ENCODE measurements at regions not wholly inside any gene's neighbourhood (a gene's known extent, or its start where the extent isn't known, plus 50 kb on each side); places are given as distances from the start of the nearest gene placed in this dataset.

DNA sequence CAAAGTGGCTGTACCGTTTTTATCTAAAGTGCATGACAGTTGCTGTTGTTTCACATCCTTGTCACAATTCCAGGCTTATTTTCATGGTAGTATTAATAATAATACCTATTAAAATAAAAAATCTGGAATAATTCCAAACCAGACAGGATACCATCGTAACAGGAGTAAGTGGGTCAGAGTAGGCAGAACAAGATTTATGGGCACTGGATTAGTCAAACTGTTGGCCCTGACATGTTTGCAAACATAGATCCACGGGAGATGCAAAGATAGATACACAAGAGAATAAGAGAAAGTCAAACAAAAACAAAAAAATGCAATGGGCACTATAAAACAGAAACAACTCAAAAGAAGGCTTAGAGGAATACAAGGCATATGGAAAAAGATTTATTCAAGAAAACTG is 449.5 kb upstream of the HS3ST1 start:
- peaks cover 2 to 17% (median 9%) of the 10 kb centered on the region in 7 donors for H3K9me3 Mint-ChIP-seq
- no peaks in the 10 kb centered on the region for H3K36me3 Mint-ChIP-seq
- no peak for DNase-seq
- H3K27ac ChIP-seq (ENCODE audit: low read depth in 1 of 2, low read length in 2 of 2): no peak overlapping the region
- H3K27me3 Mint-ChIP-seq (ENCODE audit: low read depth in 3 of 3): no peaks in the 10 kb centered on the region
- no peak overlapping the region for H3K27ac Mint-ChIP-seq
- no peaks in the 10 kb centered on the region for H4K20me1 ChIP-seq (ENCODE audit: insufficient read depth, low read length)
- no peaks in the 10 kb centered on the region for H3K27me3 ChIP-seq (ENCODE audit: control insufficient read depth in 2 of 2, insufficient read depth in 2 of 2, low read length in 2 of 2)
- no peak for TF ChIP-seq CTCF (IDR thresholded peaks at IDR 0.05)
- H2AFZ ChIP-seq (ENCODE audit: insufficient read depth, low read depth, low read length, poor library complexity, severe bottlenecking): no peak overlapping the region
- intact Hi-C loops (cut with micrococcal nuclease): no loop called here
- H3K4me3 Mint-ChIP-seq: no peak overlapping the region
- no peak overlapping the region for H3K9ac ChIP-seq (ENCODE audit: insufficient read depth, low read length, poor library complexity, severe bottlenecking)
- H3K4me3 ChIP-seq (replicated peaks in 1 of 3; ENCODE audit: low read depth in 2 of 3, low read length in 3 of 3): no peak overlapping the region
- no CpG with 5 or more reads among the region's 3 CpGs for WGBS (ENCODE audit: insufficient coverage)
- H3K79me2 ChIP-seq (ENCODE audit: insufficient read depth, low read length): no peaks in the 10 kb centered on the region
- peaks cover 3% of the 10 kb centered on the region for H3K4me1 Mint-ChIP-seq
- H3K4me1 ChIP-seq (ENCODE audit: control insufficient read depth in 1 of 2, insufficient read depth in 2 of 2, low read length in 2 of 2): no peaks in the 10 kb centered on the region
- H3K4me2 ChIP-seq (replicated peaks; ENCODE audit: extremely low read depth, low read length, poor library complexity, severe bottlenecking): no peak overlapping the region
- no peaks in the 10 kb centered on the region for H3K36me3 ChIP-seq (replicated peaks in 1 of 2; ENCODE audit: control insufficient read depth in 1 of 2, insufficient read depth in 2 of 2, low read length in 2 of 2)
- peaks cover 8 to 10% of the 10 kb centered on the region in 2 donors for H3K9me3 ChIP-seq (replicated peaks in 1 of 2; ENCODE audit: control insufficient read depth in 1 of 2, insufficient read depth in 1 of 2, low read length in 2 of 2)

DNA sequence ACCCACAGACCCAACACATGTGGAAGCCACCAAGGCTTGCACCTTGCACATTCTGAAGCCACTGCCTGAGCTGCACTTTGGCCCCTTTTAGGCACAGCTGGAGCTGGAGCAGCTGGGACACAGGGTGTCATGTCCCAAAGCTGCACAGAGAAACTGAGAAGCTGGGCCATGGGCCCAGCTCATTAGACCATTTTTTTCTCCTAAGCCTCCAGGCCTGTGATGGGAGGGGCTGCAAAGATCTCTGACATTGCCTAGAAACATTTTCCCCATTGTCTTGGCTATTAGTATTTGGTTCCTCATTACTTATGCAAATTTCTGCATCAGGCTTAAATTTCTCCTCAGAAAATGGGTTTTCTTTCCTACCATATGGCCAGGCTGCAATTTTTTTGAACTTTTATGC is 447.4 kb upstream of the HS3ST1 start:
- no peak overlapping the region for H3K4me3 ChIP-seq (replicated peaks in 1 of 3; ENCODE audit: low read depth in 2 of 3, low read length in 3 of 3)
- H3K4me3 Mint-ChIP-seq: no peak overlapping the region

More for the DNA sequence above, 447.4 kb upstream of the HS3ST1 start:
- peaks cover 2 to 17% (median 9%) of the 10 kb centered on the region in 7 donors for H3K9me3 Mint-ChIP-seq
- Histone ChIP-seq H3K36me3 (replicated peaks in 1 of 2; ENCODE audit: control insufficient read depth in 1 of 2, insufficient read depth in 2 of 2, low read length in 2 of 2) (no peaks in the 10 kb centered on the region), H3K9me3 (replicated peaks in 1 of 2; ENCODE audit: control insufficient read depth in 1 of 2, insufficient read depth in 1 of 2, low read length in 2 of 2) (peaks cover 8 to 10% of the 10 kb centered on the region in 2 donors), H3K4me2 (replicated peaks; ENCODE audit: extremely low read depth, low read length, poor library complexity, severe bottlenecking) (no peak overlapping the region), H3K79me2 (ENCODE audit: insufficient read depth, low read length) (no peaks in the 10 kb centered on the region), H3K27me3 (ENCODE audit: control insufficient read depth in 2 of 2, insufficient read depth in 2 of 2, low read length in 2 of 2) (no peaks in the 10 kb centered on the region), H2AFZ (ENCODE audit: insufficient read depth, low read depth, low read length, poor library complexity, severe bottlenecking) (no peak overlapping the region), H3K9ac (ENCODE audit: insufficient read depth, low read length, poor library complexity, severe bottlenecking) (no peak overlapping the region), H3K4me1 (ENCODE audit: control insufficient read depth in 1 of 2, insufficient read depth in 2 of 2, low read length in 2 of 2) (no peaks in the 10 kb centered on the region), H3K27ac (ENCODE audit: low read depth in 1 of 2, low read length in 2 of 2) (no peak overlapping the region), H4K20me1 (ENCODE audit: insufficient read depth, low read length) (no peaks in the 10 kb centered on the region)
- DNase-seq: no peak
- no peak overlapping the region for H3K27ac Mint-ChIP-seq
- peaks cover 0 to 2% (median 0%) of the 10 kb centered on the region in 3 donors for H3K27me3 Mint-ChIP-seq (ENCODE audit: low read depth in 3 of 3)
- no peaks in the 10 kb centered on the region for H3K36me3 Mint-ChIP-seq
- peaks cover 3% of the 10 kb centered on the region for H3K4me1 Mint-ChIP-seq
- intact Hi-C loops (cut with micrococcal nuclease): no loop called here
- TF ChIP-seq CTCF (IDR thresholded peaks at IDR 0.05): no peak
